ENCODE measurements at regions not wholly inside any gene's neighbourhood (a gene's known extent, or its start where the extent isn't known, plus 50 kb on each side); places are given as distances from the start of the nearest gene placed in this dataset.

GRCh38 chr10:57334523-57334922 is 933.2 kb downstream of the IPMK start:
- Histone ChIP-seq H3K4me1 (ENCODE audit: insufficient read depth, low read length) (no peaks in the 10 kb centered on the region), H4K20me1 (ENCODE audit: insufficient read depth, low read length) (no peaks in the 10 kb centered on the region), H3K9me3 (ENCODE audit: low read length) (no peaks in the 10 kb centered on the region), H3K27me3 (ENCODE audit: control insufficient read depth in 1 of 2, insufficient read depth in 2 of 2, low read length in 2 of 2) (no peaks in the 10 kb centered on the region), H3K9ac (ENCODE audit: insufficient read depth, low read depth, low read length) (no peak overlapping the region), H2AFZ (ENCODE audit: low read length) (no peak overlapping the region), H3K4me2 (ENCODE audit: low read depth, low read length) (no peak overlapping the region), H3K36me3 (replicated peaks in 1 of 2; ENCODE audit: control insufficient read depth in 1 of 2, insufficient read depth in 2 of 2, low read length in 2 of 2) (no peaks in the 10 kb centered on the region), H3K4me3 (replicated peaks in 1 of 3; ENCODE audit: insufficient read depth in 1 of 3, low read depth in 2 of 3, low read length in 3 of 3) (no peak overlapping the region), H3K79me2 (ENCODE audit: insufficient read depth, low read length) (no peaks in the 10 kb centered on the region), H3K27ac (ENCODE audit: extremely low read length, insufficient read depth, low read length) (no peak overlapping the region)
- WGBS (ENCODE audit: low lambda C conversion rate) = 2% methylated on average over 4 of the region's 4 CpGs
- CTCF ChIA-PET (ENCODE audit: low intra/inter-chr PET ratio, low total read pairs) = no interaction called here
- POLR2A ChIA-PET = no interaction called here
- TF ChIP-seq ZNF460 (CRISPR knock-in tag; IDR thresholded peaks at IDR 0.05; ENCODE audit: borderline replicate concordance) = no peak
- TF ChIP-seq ZSCAN12 (CRISPR knock-in tag; IDR thresholded peaks at IDR 0.05) = no peak
- no peak for TF ChIP-seq DNMT1 (CRISPR knock-in tag; IDR thresholded peaks at IDR 0.05)
- TF ChIP-seq TFDP1 (CRISPR knock-in tag; IDR thresholded peaks at IDR 0.05; ENCODE audit: borderline replicate concordance) = no peak
- TF ChIP-seq IRX3 (CRISPR knock-in tag; IDR thresholded peaks at IDR 0.05; ENCODE audit: borderline replicate concordance, low read depth) = no peak
- no peak for TF ChIP-seq ZNF598 (CRISPR knock-in tag; IDR thresholded peaks at IDR 0.05; ENCODE audit: borderline replicate concordance)
- no peak for TF ChIP-seq ZMYM3 (CRISPR knock-in tag; IDR thresholded peaks at IDR 0.05)
- TF ChIP-seq ZNF292 (CRISPR knock-in tag; IDR thresholded peaks at IDR 0.05; ENCODE audit: borderline replicate concordance, low read depth) = no peak
- TF ChIP-seq ZNF703 (CRISPR knock-in tag; IDR thresholded peaks at IDR 0.05; ENCODE audit: borderline replicate concordance) = no peak
- TF ChIP-seq ZNF660 (CRISPR knock-in tag; IDR thresholded peaks at IDR 0.05; ENCODE audit: borderline replicate concordance, low read depth) = no peak
- TF ChIP-seq TCF7 (IDR thresholded peaks at IDR 0.05; ENCODE audit: low read depth) = no peak
- TF ChIP-seq SP1 (IDR thresholded peaks at IDR 0.05) = no peak
- no peak for TF ChIP-seq SP1 (CRISPR knock-in tag; IDR thresholded peaks at IDR 0.05)
- no peak for TF ChIP-seq DBP (CRISPR knock-in tag; IDR thresholded peaks at IDR 0.05; ENCODE audit: not compliant biosample characterization)
- no peak for TF ChIP-seq PCBP1 (IDR thresholded peaks at IDR 0.05; ENCODE audit: borderline replicate concordance, low read depth, low read length)
- no peak for TF ChIP-seq ZNF12 (CRISPR knock-in tag; IDR thresholded peaks at IDR 0.05)
- no peak for TF ChIP-seq ZNF646 (CRISPR knock-in tag; IDR thresholded peaks at IDR 0.05)
- ATAC-seq (no peak), DNase-seq (ENCODE audit: low spot score) (no peak), FAIRE-seq (no peak)
- intact Hi-C loops (cut with micrococcal nuclease; ENCODE audit: unreplicated experiment) (no loop called here), in situ Hi-C loops (cut with HindIII; ENCODE audit: extremely low pct_ligation_motif_present, low pct_unique_long_range_greater_than_20kb) (loop anchor here (10.0 to 25.0 kb wide), 2 partner anchors 320 to 728 kb away; no protein-coding TSS in a partner anchor)
- no TSS peak for BruUV-seq (replicated peaks)

Data from HepG2 (cell line).